HFF-Myc (cell line): ENCODE measurements at regions not wholly inside any gene's neighbourhood (a gene's known extent, or its start where the extent isn't known, plus 50 kb on each side); places are given as distances from the start of the nearest gene placed in this dataset.
"Not testable (repeated sequence)": the region's sequence is repeated elsewhere in the genome, so short reads cannot be mapped to it uniquely, and the experiment has no call there.

ENCODE experiments used
- DNase-seq: peaks from one replicate; pipeline ENCODE4 v3.0.0-alpha.2; 2011; ENCODE audit warnings: low read depth; ENCODE audit errors: extremely low read depth
- H3K4me3 ChIP-seq: replicated peaks from 2 replicates; pipeline ENCODE4 v1.5.1; 2011; ENCODE audit warnings: low read depth, mild to moderate bottlenecking, control low read depth, low read length
- TF ChIP-seq, protein P1 (sequence below): IDR thresholded peaks from 2 replicates; pipeline ENCODE4 v1.5.1; 2012; ENCODE audit warnings: mild to moderate bottlenecking, low read depth, low read length, control low read depth; ENCODE audit errors: missing control alignments

DNA sequence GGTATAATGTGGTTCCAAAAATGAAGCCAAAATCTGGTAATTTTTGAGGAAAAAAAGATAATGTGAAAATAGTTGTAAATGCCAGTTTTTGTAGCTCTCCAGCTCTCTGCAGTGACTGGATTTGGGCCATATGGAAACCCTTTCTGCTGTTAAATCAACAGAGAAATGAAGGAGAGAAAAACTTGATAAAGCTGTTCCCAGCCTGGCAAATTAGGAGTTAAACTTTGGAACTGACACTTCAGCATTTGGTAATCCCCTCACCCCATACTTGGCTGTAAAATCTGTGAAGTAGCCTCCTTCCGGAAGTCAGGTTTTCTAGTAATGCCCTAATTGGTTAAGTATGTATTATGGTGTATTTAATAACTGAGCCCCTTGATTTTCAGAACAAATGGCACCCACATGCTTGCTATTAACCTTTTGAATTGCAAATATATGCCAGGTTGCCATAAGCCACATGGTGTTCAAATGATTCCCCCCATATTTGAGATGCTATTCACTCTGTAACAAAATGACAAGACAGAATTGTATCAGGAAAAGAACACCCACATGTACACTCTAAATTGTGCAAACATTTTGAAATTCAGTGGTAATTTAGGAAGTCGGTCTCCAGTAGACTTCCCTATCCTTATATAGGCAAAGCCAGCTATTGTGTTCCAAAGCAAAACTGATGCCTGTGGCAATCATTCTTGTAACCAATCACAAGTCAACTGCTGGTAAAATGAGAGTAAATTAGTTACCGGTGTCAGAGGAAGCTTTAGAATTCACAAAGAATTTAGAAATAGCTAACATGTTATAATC lies 96.3 kb upstream of the ADAMTS3 start:
- TF ChIP-seq, protein P1, sequence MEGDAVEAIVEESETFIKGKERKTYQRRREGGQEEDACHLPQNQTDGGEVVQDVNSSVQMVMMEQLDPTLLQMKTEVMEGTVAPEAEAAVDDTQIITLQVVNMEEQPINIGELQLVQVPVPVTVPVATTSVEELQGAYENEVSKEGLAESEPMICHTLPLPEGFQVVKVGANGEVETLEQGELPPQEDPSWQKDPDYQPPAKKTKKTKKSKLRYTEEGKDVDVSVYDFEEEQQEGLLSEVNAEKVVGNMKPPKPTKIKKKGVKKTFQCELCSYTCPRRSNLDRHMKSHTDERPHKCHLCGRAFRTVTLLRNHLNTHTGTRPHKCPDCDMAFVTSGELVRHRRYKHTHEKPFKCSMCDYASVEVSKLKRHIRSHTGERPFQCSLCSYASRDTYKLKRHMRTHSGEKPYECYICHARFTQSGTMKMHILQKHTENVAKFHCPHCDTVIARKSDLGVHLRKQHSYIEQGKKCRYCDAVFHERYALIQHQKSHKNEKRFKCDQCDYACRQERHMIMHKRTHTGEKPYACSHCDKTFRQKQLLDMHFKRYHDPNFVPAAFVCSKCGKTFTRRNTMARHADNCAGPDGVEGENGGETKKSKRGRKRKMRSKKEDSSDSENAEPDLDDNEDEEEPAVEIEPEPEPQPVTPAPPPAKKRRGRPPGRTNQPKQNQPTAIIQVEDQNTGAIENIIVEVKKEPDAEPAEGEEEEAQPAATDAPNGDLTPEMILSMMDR = no peak
- no peak for DNase-seq

GRCh38 chr4:72663828-72664227 lies 94.8 kb upstream of the ADAMTS3 start:
- TF ChIP-seq, protein P1 = no peak
- no peak overlapping the region for H3K4me3 ChIP-seq
- DNase-seq = no peak

More for the DNA sequence above, 96.3 kb upstream of the ADAMTS3 start:
- no peak overlapping the region for H3K4me3 ChIP-seq

- H3K4me3 ChIP-seq = no peak overlapping the region
- no peak for DNase-seq
- TF ChIP-seq, protein P1 = no peak
Observed at GRCh38 chr4:72661830-72662229, 92.8 kb upstream of the ADAMTS3 start.

GRCh38 chr4:72641611-72642010 lies 72.6 kb upstream of the ADAMTS3 start:
- no peak for DNase-seq
- TF ChIP-seq, protein P1 = no peak
- H3K4me3 ChIP-seq = no peak overlapping the region

DNA sequence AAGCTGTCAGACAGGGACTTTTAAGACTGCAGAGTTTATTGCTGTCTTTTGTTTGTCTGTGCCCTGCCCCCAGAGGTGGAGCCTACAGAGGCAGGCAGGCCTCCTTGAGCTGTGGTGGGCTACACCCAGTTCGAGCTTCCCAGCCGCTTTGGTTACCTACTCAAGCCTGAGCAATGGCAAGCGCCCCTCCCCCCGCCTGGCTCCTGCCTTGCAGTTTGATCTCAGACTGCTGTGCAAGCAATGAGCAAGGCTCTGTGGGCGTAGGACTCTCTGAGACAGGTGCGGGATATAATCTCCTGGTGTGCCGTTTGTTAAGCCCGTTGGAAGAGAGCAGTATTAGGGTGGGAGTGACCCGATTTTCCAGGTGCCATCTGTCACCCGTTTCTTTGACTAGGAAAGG lies 67.8 kb upstream of the ADAMTS3 start:
- H3K4me3 ChIP-seq, DNase-seq: not testable (repeated sequence)

- DNase-seq, H3K4me3 ChIP-seq: not testable (repeated sequence)
Observed at GRCh38 chr4:72635931-72636330, 66.9 kb upstream of the ADAMTS3 start.

DNA sequence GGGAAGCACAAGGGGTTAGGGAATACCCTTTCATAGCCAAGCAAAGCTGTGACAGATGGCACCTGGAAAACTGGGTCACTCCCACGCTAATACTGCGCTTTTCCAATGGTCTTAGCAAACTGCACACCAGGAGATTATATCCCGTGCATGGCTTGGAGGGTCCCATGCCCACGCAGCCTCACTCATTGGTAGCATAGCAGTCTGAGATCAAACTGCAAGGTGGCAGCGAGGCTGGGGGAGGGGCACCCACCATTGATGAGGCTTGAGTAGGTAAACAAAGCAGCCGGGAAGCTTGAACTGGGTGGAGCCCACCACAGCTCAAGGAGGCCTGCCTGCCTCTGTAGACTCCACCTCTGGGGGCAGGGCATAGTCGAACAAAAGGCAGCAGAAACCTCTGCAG lies 63.2 kb upstream of the ADAMTS3 start:
- H3K4me3 ChIP-seq, DNase-seq: not testable (repeated sequence)

GRCh38 chr4:72631296-72631695 lies 62.3 kb upstream of the ADAMTS3 start:
- TF ChIP-seq, protein P1 = no peak
- peak; percentile 30 for DNase-seq
- H3K4me3 ChIP-seq = no peak overlapping the region
